DMS153 treated with DMSO at 0.1 percent for 48 hours (cell line): ENCODE measurements at regions not wholly inside any gene's neighbourhood (a gene's known extent, or its start where the extent isn't known, plus 50 kb on each side); places are given as distances from the start of the nearest gene placed in this dataset.
A peak's percentile ranks its signal among the peaks of the same experiment; 100 is the strongest.

Experiments
- DNase-seq: peaks from one replicate; lab custom pipeline; 2025; ENCODE audit not compliant: unreplicated experiment; lab: John Stamatoyannopoulos, UW

- peak; percentile 44 for DNase-seq
Measured at GRCh38 chr19:34096020-34096915, 76.0 kb upstream of the LSM14A start.

GRCh38 chr19:34104096-34104495, 68.2 kb upstream of the LSM14A start:
- DNase-seq: no peak

DNA sequence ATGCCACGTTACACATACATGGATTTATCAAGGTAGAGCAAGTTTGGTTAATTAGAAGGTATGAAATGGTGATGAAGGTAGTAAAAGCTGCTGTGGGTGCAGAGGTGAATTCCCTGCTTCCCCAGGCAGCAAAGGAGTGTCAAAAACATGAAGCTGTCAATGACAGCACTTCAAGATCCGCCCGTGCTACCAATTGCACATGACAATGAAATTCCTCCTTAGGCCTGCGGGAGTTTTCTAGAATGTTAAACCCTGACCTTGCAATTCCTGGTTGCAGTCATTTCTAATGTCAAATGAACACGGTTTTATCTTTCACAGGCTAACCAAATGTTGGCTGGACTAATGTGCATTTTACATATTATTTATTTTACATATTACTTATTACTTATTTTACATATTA, 67.7 kb upstream of the LSM14A start:
- DNase-seq: no peak

DNA sequence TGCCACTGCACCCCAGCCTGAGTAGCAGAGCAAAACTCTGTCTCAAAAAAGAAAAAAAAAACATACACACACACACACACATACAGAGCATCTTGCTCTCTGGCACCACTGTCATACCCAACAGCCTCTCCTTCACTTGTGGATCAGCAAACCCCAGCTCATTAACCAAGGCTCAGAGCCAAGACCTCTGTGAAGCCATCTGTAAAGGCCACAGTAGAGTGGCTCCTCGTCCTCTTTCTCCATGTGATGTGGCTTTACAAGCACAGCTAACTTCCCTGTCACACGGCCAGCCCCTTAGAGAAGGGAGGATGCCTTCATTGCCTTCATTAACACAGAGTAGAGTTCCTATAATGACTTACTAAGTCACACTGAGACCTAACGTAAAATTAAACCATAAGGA, 62.7 kb upstream of the LSM14A start:
- no peak for DNase-seq

DNA sequence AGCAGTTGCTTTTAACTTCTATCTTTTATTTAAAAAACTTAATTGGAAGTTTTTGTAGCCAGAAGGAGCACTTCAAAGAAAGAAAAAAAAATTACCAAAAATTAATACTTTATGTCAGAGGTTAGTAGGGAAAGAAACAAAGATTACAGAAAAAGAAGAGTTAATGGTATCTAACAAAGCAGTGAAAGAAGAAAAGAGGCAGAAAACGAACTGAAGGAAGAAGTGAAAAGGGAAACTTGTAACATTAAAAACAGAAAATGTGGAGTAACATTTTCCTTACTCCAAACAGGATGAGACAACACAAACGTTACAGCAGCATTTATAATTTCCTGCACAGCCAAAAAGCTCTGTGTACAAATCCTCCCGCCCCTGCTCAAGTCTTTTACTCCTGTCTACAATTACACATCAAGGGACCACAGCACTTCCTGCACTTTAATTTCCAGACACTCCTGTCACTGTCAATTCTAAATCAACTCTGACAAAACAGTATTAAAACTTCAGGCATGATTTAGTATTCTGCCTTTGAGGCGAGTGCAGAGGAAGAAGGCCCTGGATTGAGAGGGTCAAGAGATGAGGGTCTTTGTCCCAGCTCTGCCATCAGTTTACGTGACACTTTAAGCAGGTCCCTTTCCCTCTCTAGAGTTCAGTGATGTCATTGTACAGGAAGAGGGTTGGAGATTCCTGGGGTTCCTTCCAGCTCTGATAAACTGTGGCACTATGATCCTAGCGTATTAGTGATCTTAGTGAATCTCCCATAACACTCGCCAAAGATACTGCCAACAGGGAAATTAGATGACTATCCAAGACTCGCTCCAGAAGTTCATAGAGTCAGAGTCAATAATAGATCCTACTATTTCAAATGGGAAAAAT, 53.2 kb upstream of the LSM14A start:
- DNase-seq: no peak

- no peak for DNase-seq
Measured at GRCh38 chr19:34120141-34120540, 52.2 kb upstream of the LSM14A start.

- no peak for DNase-seq
Measured at GRCh38 chr19:34120846-34121639, 51.3 kb upstream of the LSM14A start.
